ENCODE measurements at regions not wholly inside any gene's neighbourhood (a gene's known extent, or its start where the extent isn't known, plus 50 kb on each side); places are given as distances from the start of the nearest gene placed in this dataset.

DNA sequence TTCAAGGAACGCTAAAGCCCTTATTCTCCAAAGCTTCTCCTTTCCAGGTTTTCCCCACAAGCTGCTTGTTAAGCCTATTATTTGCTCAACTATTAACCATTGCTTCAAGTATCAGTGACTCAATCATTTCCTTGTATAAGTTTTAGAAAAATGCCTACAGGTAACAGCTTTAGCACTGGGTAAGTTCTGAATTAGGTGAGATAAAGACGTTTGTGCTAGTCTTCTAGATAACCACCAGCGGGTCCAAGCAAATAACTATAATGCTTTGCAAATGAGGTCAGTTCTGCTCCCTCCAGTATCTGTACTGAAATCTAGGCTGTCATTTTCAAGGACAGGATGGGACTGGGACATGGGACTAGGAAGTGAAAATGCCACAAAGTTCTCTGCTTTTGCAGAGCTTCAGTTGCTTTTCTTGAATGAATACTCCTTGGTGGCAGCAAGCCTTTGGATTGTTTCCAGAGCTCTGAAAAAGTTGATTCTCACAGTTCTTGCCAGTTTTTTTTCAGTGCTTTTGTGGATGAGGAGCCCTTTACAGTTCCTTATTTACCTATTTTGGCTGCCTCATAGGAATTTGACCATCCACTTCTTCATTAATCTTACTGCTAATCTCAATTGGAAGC, 1487.7 kb downstream of the EFNB2 start:
- TF ChIP-seq, protein P1, sequence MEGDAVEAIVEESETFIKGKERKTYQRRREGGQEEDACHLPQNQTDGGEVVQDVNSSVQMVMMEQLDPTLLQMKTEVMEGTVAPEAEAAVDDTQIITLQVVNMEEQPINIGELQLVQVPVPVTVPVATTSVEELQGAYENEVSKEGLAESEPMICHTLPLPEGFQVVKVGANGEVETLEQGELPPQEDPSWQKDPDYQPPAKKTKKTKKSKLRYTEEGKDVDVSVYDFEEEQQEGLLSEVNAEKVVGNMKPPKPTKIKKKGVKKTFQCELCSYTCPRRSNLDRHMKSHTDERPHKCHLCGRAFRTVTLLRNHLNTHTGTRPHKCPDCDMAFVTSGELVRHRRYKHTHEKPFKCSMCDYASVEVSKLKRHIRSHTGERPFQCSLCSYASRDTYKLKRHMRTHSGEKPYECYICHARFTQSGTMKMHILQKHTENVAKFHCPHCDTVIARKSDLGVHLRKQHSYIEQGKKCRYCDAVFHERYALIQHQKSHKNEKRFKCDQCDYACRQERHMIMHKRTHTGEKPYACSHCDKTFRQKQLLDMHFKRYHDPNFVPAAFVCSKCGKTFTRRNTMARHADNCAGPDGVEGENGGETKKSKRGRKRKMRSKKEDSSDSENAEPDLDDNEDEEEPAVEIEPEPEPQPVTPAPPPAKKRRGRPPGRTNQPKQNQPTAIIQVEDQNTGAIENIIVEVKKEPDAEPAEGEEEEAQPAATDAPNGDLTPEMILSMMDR (IDR thresholded peaks at IDR 0.05; ENCODE audit: low read length) = no peak
- TF ChIP-seq EZH2 (IDR thresholded peaks at IDR 0.05; ENCODE audit: borderline replicate concordance, low read length) = no peak
